ENCODE measurements at regions not wholly inside any gene's neighbourhood (a gene's known extent, or its start where the extent isn't known, plus 50 kb on each side); places are given as distances from the start of the nearest gene placed in this dataset.

GRCh38 chr2:63665846-63666475 lies 77.2 kb downstream of the MDH1 start:
- TF ChIP-seq CTCF (IDR thresholded peaks at IDR 0.05; ENCODE audit: insufficient read depth, low read depth, low read length), result no peak
- no peak overlapping the region for H3K4me3 ChIP-seq (ENCODE audit: low read depth, low read length)
- peak; percentile 96 for DNase-seq (ENCODE audit: low read depth)

GRCh38 chr2:63667132-63667700 lies 78.5 kb downstream of the MDH1 start:
- DNase-seq (ENCODE audit: low read depth), result peak; percentile 43
- H3K4me3 ChIP-seq (ENCODE audit: low read depth, low read length), result no peak overlapping the region
- no peak for TF ChIP-seq CTCF (IDR thresholded peaks at IDR 0.05; ENCODE audit: insufficient read depth, low read depth, low read length)

- no peak for DNase-seq (ENCODE audit: low read depth)
- TF ChIP-seq CTCF (IDR thresholded peaks at IDR 0.05; ENCODE audit: insufficient read depth, low read depth, low read length), result no peak
- H3K4me3 ChIP-seq (ENCODE audit: low read depth, low read length), result no peak overlapping the region
Observed at GRCh38 chr2:63668000-63668399, 79.2 kb downstream of the MDH1 start.

- no peak for TF ChIP-seq CTCF (IDR thresholded peaks at IDR 0.05; ENCODE audit: insufficient read depth, low read depth, low read length)
- no peak for DNase-seq (ENCODE audit: low read depth)
- H3K4me3 ChIP-seq (ENCODE audit: low read depth, low read length), result no peak overlapping the region
Observed at GRCh38 chr2:63668466-63668865, 79.7 kb downstream of the MDH1 start.

GRCh38 chr2:63669596-63669995 lies 80.8 kb downstream of the MDH1 start:
- peak; percentile 34 for DNase-seq (ENCODE audit: low read depth)
- TF ChIP-seq CTCF (IDR thresholded peaks at IDR 0.05; ENCODE audit: insufficient read depth, low read depth, low read length), result no peak
- H3K4me3 ChIP-seq (ENCODE audit: low read depth, low read length), result no peak overlapping the region

- no peak for DNase-seq (ENCODE audit: low read depth)
Observed at GRCh38 chr2:63673865-63674533, 85.2 kb downstream of the MDH1 start.

More at GRCh38 chr2:63673865-63674533, 85.2 kb downstream of the MDH1 start:
- no peak for TF ChIP-seq CTCF (IDR thresholded peaks at IDR 0.05; ENCODE audit: insufficient read depth, low read depth, low read length)
- no peak overlapping the region for H3K4me3 ChIP-seq (ENCODE audit: low read depth, low read length)
